GM19438 (cell line): ENCODE measurements at regions not wholly inside any gene's neighbourhood (a gene's known extent, or its start where the extent isn't known, plus 50 kb on each side); places are given as distances from the start of the nearest gene placed in this dataset.

Experiments used
- ATAC-seq: cut with Tn5 transposase; IDR thresholded peaks from one replicate; pipeline ENCODE4 v1.9.1; 2021; ENCODE audit warnings: low read depth; ENCODE audit not compliant: unreplicated experiment

GRCh38 chr20:11777387-11778205, 140.1 kb upstream of the BTBD3 start:
- ATAC-seq = no peak

- no peak for ATAC-seq
These were observed 139.5 kb upstream of the BTBD3 start for GRCh38 chr20:11778206-11778570.

- no peak for ATAC-seq
These were observed 136.8 kb upstream of the BTBD3 start for GRCh38 chr20:11780765-11781369.

- no peak for ATAC-seq
These were observed 134.4 kb upstream of the BTBD3 start for GRCh38 chr20:11783102-11783850.

- no peak for ATAC-seq
These were observed 131.7 kb upstream of the BTBD3 start for GRCh38 chr20:11785885-11786507.

DNA sequence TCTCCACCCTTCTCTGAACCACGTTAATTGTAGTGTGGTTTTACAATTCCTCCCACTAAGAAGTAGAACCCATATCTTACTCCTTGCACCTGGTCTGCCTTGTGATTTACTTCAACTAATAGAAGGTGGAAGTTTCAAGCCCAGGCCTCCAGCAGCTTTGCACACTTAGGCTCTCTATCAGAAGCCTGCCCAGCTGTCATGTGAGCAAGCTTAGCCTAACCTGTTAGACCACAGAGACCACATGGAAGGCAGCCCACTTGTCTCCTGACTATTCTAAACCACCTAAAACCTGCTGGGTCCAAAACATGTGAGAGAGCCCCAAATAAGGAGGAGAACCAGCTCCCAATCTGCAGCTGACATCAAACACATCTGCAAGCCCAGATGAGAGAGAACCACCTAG, 127.6 kb upstream of the BTBD3 start:
- no peak for ATAC-seq

DNA sequence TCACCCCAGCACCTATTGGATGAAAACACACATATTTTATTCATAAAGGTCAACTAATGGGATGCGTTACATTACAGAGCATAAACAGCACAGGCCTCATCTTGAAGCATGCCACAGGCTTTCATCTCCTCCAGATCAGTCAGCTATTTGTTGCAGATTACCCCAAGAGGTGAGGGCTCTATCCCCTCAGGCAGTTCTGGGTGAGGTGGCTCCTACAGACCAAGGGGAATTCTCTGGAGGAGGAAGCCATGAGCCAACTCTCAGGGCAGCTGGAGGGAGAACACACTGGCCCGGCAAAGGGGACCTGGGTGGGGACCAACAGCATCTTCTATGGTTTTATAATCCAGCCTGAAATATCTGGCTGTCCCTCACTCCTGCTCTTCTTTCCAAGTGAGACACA, 126.4 kb upstream of the BTBD3 start:
- no peak for ATAC-seq

DNA sequence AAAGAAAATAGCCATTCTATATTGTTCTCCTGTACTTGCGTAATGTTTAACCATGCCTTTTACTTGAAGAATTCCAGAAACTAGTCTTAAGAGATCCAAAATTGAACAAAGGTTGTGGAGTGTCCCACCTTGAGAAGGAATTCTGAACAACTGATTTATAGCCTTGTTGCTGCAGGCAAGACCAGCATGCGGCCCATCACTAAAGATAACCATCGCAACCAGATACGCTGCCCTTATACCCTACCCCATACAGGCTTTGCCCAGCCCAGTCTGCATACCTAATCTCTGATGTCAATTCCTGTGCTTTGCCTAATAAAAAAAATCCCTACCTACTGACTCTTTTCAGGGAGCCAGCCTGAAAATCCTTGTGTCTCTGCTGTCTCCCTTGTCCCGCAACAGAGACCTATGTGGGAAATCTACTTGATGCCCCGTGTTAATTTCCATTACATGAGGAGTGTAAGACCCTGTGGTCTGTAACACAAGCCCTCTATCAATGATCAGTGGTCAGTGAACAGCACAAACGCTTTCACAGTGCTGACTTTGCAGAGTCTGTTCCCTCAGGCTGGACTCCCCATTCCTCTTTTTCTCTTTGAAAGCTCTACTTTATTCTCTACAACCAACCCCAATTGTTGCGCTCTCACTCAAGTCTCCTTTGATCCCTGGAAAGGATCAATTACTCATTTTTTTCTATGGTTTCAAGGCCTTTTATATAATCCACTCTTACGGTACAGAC, 125.7 kb upstream of the BTBD3 start:
- ATAC-seq = no peak

GRCh38 chr20:11792568-11792953, 125.1 kb upstream of the BTBD3 start:
- no peak for ATAC-seq

GRCh38 chr20:11794525-11794924, 123.2 kb upstream of the BTBD3 start:
- no peak for ATAC-seq

DNA sequence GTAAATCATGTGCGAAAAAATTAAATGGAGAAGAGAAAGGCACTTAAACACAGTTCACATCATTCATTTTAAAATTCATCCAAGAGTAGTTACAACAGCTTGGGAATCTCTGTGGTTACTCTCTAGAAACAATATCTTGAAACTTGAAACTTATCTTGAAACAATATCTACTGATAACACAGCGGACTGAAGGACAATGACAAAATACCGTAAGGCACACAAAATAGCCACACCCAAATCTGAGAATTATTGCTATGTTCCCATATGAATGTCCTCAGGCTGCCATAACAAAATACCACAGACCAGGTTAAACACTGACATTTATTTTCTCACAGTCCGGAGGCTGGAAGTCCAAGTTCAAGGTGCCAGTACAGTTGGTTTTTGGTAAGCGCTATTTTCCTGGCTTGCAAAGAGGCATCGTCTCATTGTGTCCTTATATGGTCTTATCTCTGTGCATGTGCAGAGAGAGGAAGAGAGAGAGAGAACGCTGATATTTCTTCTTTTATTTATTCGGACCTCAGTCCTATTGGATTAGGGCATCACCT, 122.5 kb upstream of the BTBD3 start:
- no peak for ATAC-seq

- ATAC-seq = no peak
These were observed 121.7 kb upstream of the BTBD3 start for GRCh38 chr20:11796026-11796425.

- no peak for ATAC-seq
These were observed 120.5 kb upstream of the BTBD3 start for GRCh38 chr20:11797156-11797555.

GRCh38 chr20:11799281-11799684, 118.4 kb upstream of the BTBD3 start:
- ATAC-seq = no peak

DNA sequence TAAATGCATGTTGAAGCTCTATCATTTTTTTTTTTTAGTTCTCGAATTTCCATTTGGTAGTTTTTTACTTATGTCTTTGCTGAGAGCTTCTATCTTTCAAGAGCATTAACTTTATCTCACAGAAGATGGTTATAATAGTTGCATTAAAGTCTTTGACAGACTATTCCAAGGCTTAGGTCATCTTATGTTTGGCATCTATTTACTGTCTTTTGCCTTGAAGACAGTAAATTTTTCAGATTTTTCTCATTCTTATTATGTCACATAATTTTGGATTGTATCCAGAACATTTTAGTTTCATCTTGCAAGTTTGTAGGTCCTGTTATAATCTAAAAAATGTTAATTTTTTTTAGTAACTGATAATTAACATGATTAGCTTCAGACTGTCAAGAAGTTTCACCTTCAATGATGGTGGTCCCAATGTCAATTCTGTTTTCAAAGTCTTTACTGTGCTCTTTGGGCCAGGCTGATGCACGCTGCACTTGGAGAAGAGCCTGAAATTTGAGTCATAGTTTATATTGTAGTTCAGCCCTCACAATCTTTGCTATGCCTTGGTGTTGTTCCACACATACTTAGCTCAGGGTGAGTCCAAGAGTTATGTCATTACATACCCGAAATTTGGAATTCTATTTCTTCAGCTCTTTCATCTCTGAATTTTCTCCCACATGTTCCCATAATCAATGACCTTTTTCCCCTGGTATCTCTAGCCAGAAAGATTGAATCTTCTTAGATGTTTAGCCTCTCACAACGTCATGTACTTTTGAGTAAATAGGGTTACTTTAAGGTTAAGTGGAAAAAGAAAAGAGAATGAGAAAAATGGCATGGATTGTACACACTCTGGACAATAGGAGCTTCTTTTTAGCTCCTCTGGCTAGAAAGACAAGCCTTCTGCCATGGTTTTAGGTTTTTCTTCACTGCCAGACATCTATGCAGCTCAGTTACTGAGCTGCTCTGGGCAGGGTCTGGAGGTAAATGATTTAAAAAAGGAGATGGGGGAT, 110.3 kb upstream of the BTBD3 start:
- no peak for ATAC-seq

DNA sequence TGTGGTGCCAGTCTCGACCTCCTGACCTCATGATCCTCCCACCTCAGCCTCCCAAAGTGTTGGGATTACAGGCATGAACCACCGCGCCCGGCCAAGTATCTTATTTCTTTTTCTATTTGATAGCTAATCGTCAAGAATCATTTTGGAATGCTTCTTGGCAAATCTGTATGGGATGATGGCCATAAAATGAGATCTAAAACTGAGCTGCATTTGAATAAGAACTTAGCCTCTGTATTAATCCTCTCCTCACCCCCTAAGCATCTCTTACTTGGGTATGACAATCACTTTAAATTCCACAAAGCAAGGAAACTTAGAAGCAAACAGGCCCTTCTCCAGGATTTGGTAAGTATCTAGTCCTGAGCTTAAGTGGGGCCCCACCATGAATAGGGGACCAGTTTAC, 108.9 kb upstream of the BTBD3 start:
- ATAC-seq = no peak

GRCh38 chr20:11810311-11811083, 107.2 kb upstream of the BTBD3 start:
- no peak for ATAC-seq

- no peak for ATAC-seq
These were observed 104.4 kb upstream of the BTBD3 start for GRCh38 chr20:11813106-11813890.
